B cell (primary cell): ENCODE measurements at regions not wholly inside any gene's neighbourhood (a gene's known extent, or its start where the extent isn't known, plus 50 kb on each side); places are given as distances from the start of the nearest gene placed in this dataset.

Experiments
- ATAC-seq: fragments of 200-7000 bp; cut with Tn5 transposase; one replicate; pipeline ENCODE4 v1.10.0; 2021; ENCODE audit warnings: low read depth, mild to moderate bottlenecking, moderate number of reproducible peaks, moderate library complexity
- CTCF ChIA-PET: fragments of 350-600 bp; sonication (Branson Sonifier 250); formaldehyde crosslinking; loops from one replicate; lab custom pipeline; 2021; ENCODE audit warnings: antibody characterized with exemption, inconsistent platforms; lab: Charles Lee
- POLR2A ChIA-PET: fragments of 350-600 bp; sonication (Branson Sonifier 250); formaldehyde crosslinking; loops from one replicate; lab custom pipeline; 2021; ENCODE audit warnings: antibody characterized with exemption; lab: Charles Lee
- DNase-seq: peaks from one replicate; pipeline ENCODE4 v3.0.0; 2013
- H2AFZ ChIP-seq: 2 replicates; pipeline ENCODE4 v1.6.1; 2012; ENCODE audit warnings: mild to moderate bottlenecking, low read depth, low read length; ENCODE audit not compliant: insufficient read depth, poor library complexity, severe bottlenecking
- H3K27ac ChIP-seq, 2 donors: 1 replicate in 1 of 2; 2 replicates in 1 of 2; pipeline ENCODE4 v1.5.1; 2012 to 2013; ENCODE audit warnings: low read length in 2 of 2, mild to moderate bottlenecking in 2 of 2, moderate library complexity in 1 of 2
- H3K27me3 ChIP-seq, 4 experiments: fragments of 200-600 bp in 1 of 4; sonication (generic) in 1 of 4; replicated peaks in 1 of 4; 1 replicate in 2 of 4; 2 replicates in 2 of 4; pipeline versions ENCODE4 v1.6.1 to v1.7.0; 2013 to 2016; ENCODE audit warnings: low read length in 3 of 4, mild to moderate bottlenecking in 2 of 4, mixed read lengths in 1 of 4, moderate library complexity in 1 of 4; ENCODE audit not compliant: insufficient read depth in 4 of 4, control insufficient read depth in 3 of 4; ENCODE audit errors: control extremely low read depth in 1 of 4
- H3K36me3 ChIP-seq, 2 experiments: replicated peaks in 1 of 2; 1 replicate in 1 of 2; 2 replicates in 1 of 2; pipeline versions ENCODE4 v1.6.1 to v1.7.1; 2013; ENCODE audit warnings: low read length in 1 of 2; ENCODE audit not compliant: insufficient read depth in 2 of 2, control insufficient read depth in 1 of 2; ENCODE audit errors: control extremely low read depth in 1 of 2, extremely low read depth in 1 of 2
- H3K4me1 ChIP-seq, 2 donors: fragments of 200-600 bp in 1 of 2; sonication (generic) in 1 of 2; 1 replicate in 1 of 2; 2 replicates in 1 of 2; pipeline versions ENCODE4 v1.5.1 to v1.6.1; 2013 to 2017; ENCODE audit warnings: low read length in 2 of 2; ENCODE audit not compliant: control insufficient read depth in 2 of 2, insufficient read depth in 2 of 2
- H3K4me2 ChIP-seq: replicated peaks from 2 replicates; pipeline ENCODE3; 2012; ENCODE audit warnings: mild to moderate bottlenecking, low read depth, low read length; ENCODE audit not compliant: poor library complexity, severe bottlenecking
- H3K4me3 ChIP-seq, 5 experiments: fragments of 200-600 bp in 1 of 5; sonication (generic) in 1 of 5; 1 replicate in 3 of 5; 2 replicates in 2 of 5; pipeline versions ENCODE4 v1.5.1 to v1.7.0; 2011 to 2016; ENCODE audit warnings: low read length in 4 of 5, mild to moderate bottlenecking in 4 of 5, low read depth in 2 of 5, control low read depth in 1 of 5, moderate library complexity in 1 of 5; ENCODE audit not compliant: insufficient read depth in 1 of 5; ENCODE audit errors: control extremely low read depth in 1 of 5, extremely low read depth in 1 of 5
- H3K79me2 ChIP-seq: fragments of 200-600 bp; sonication (generic); one replicate; pipeline ENCODE4 v1.6.0; 2016; ENCODE audit warnings: low read length; ENCODE audit not compliant: control insufficient read depth, insufficient read depth
- H3K9ac ChIP-seq: fragments of 200-600 bp; sonication (generic); 2 replicates; pipeline ENCODE4 v1.6.1; 2017; ENCODE audit warnings: mild to moderate bottlenecking, low read length, moderate library complexity
- H3K9me3 ChIP-seq, 3 donors: one replicate each; pipeline versions ENCODE4 v1.6.1 to v1.7.1; 2013; ENCODE audit warnings: low read length in 2 of 3; ENCODE audit not compliant: control insufficient read depth in 2 of 3, insufficient read depth in 1 of 3; ENCODE audit errors: control extremely low read depth in 1 of 3
- H4K20me1 ChIP-seq: 2 replicates; pipeline ENCODE4 v1.6.0; 2012; ENCODE audit warnings: mild to moderate bottlenecking, low read length; ENCODE audit not compliant: insufficient read depth, control insufficient read depth, poor library complexity, severe bottlenecking
- H3K27ac Mint-ChIP-seq: one replicate; pipeline ENCODE4 v1.8.0; 2021; ENCODE audit warnings: mixed read lengths
- H3K27me3 Mint-ChIP-seq: one replicate; pipeline ENCODE4 v1.8.0; 2021; ENCODE audit warnings: mixed read lengths
- H3K4me1 Mint-ChIP-seq: one replicate; pipeline ENCODE4 v1.8.0; 2021; ENCODE audit warnings: mixed read lengths
- H3K4me3 Mint-ChIP-seq: one replicate; pipeline ENCODE4 v1.8.0; 2021; ENCODE audit warnings: mixed read lengths
- H3K9me3 Mint-ChIP-seq: one replicate; pipeline ENCODE4 v1.8.0; 2022; ENCODE audit warnings: mixed read lengths; ENCODE audit not compliant: insufficient read depth
- CTCF ChIP-seq: fragments of 200-600 bp; IDR thresholded peaks from one replicate; pipeline ENCODE4 v1.8.0; 2022; ENCODE audit warnings: antibody characterized with exemption, mild to moderate bottlenecking
- EZH2 ChIP-seq: IDR thresholded peaks from 2 replicates; pipeline ENCODE4 v1.6.1; 2012; ENCODE audit warnings: borderline replicate concordance, low read depth, mild to moderate bottlenecking, moderate library complexity, low read length; ENCODE audit not compliant: insufficient read depth, poor library complexity, severe bottlenecking
- WGBS: methylation state at CpG from one replicate; pipeline ENCODE4 v1.1.5; 2013; ENCODE audit warnings: missing lambda C conversion rate; ENCODE audit not compliant: insufficient coverage; 5-methylcytosine and 5-hydroxymethylcytosine counted together
- intact Hi-C: fragments of 100-400 bp; cut with micrococcal nuclease; formaldehyde crosslinking; loops from one replicate; pipeline ENCODE4 v1.10.0; 2022

GRCh38 chrX:4800756-4801155 lies 1087.3 kb upstream of the PRKX start:
- H3K27me3 ChIP-seq, result no peaks in the 10 kb centered on the region
- H3K27me3 Mint-ChIP-seq, result no peaks in the 10 kb centered on the region
- H3K9ac ChIP-seq, result no peak overlapping the region
- TF ChIP-seq CTCF, result no peak
- no peak for TF ChIP-seq EZH2
- DNase-seq (no peak), ATAC-seq (no peak)
- H3K9me3 ChIP-seq, result no peaks in the 10 kb centered on the region
- peaks cover 3% of the 10 kb centered on the region for H3K9me3 Mint-ChIP-seq
- H3K4me3 Mint-ChIP-seq, result no peak overlapping the region
- POLR2A ChIA-PET, result no interaction called here
- no peaks in the 10 kb centered on the region for H3K36me3 ChIP-seq
- no peak overlapping the region for H3K27ac Mint-ChIP-seq
- CTCF ChIA-PET, result no interaction called here
- H4K20me1 ChIP-seq, result no peaks in the 10 kb centered on the region
- H3K4me1 Mint-ChIP-seq, result no peaks in the 10 kb centered on the region
- H3K27ac ChIP-seq, result no peak overlapping the region
- H3K4me1 ChIP-seq, result no peaks in the 10 kb centered on the region
- H3K4me3 ChIP-seq, result no peak overlapping the region
- intact Hi-C loops, result no loop called here
- 100% methylated on average over 1 of the region's 4 CpGs for WGBS
- H2AFZ ChIP-seq, result no peak overlapping the region
- no peak overlapping the region for H3K4me2 ChIP-seq
- H3K79me2 ChIP-seq, result no peaks in the 10 kb centered on the region

GRCh38 chrX:4787971-4788370 lies 1074.5 kb upstream of the PRKX start:
- H3K4me3 Mint-ChIP-seq, result no peak overlapping the region
- Histone ChIP-seq H2AFZ (no peak overlapping the region), H3K27me3 (no peaks in the 10 kb centered on the region), H3K4me1 (no peaks in the 10 kb centered on the region), H3K9me3 (peaks cover 0 to 4% (median 0%) of the 10 kb centered on the region in 3 donors), H3K79me2 (no peaks in the 10 kb centered on the region), H4K20me1 (no peaks in the 10 kb centered on the region), H3K4me2 (no peak overlapping the region), H3K9ac (no peak overlapping the region), H3K27ac (no peak overlapping the region), H3K4me3 (no peak overlapping the region), H3K36me3 (no peaks in the 10 kb centered on the region)
- ATAC-seq (no peak), DNase-seq (no peak)
- no peaks in the 10 kb centered on the region for H3K4me1 Mint-ChIP-seq
- intact Hi-C loops, result no loop called here
- no peaks in the 10 kb centered on the region for H3K27me3 Mint-ChIP-seq
- POLR2A ChIA-PET, result no interaction called here
- H3K27ac Mint-ChIP-seq, result no peak overlapping the region
- H3K9me3 Mint-ChIP-seq, result no peaks in the 10 kb centered on the region
- CTCF ChIA-PET, result no interaction called here
- no CpG with 5 or more reads among the region's 1 CpG for WGBS
- TF ChIP-seq CTCF (no peak), EZH2 (no peak)
